HG02642 (cell line): ENCODE measurements at regions not wholly inside any gene's neighbourhood (a gene's known extent, or its start where the extent isn't known, plus 50 kb on each side); places are given as distances from the start of the nearest gene placed in this dataset.

Source experiments
- ATAC-seq: cut with Tn5 transposase; IDR thresholded peaks from one replicate; pipeline ENCODE4 v1.9.1; 2021; ENCODE audit warnings: mild to moderate bottlenecking; ENCODE audit not compliant: unreplicated experiment, poor library complexity

DNA sequence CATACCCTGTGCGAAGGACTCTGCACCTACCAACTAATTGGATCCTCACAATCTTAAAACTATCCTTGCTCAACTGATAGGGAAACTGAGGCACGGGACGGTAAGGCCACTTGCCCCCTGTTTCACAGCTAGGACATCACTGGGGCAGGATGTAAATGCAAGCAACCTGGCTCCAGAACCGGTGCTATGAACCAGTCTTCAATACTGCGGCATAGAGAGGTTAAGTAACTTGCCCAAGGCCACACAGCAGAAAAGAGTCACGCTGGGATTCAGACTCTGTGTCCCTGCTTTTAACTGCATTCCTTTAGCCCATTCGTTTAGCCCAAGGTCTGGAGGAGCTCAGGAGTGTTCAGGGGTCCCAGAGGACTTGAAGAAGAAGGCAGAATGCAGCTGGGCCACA, 76.1 kb downstream of the NCOR2 start:
- ATAC-seq, result no peak

DNA sequence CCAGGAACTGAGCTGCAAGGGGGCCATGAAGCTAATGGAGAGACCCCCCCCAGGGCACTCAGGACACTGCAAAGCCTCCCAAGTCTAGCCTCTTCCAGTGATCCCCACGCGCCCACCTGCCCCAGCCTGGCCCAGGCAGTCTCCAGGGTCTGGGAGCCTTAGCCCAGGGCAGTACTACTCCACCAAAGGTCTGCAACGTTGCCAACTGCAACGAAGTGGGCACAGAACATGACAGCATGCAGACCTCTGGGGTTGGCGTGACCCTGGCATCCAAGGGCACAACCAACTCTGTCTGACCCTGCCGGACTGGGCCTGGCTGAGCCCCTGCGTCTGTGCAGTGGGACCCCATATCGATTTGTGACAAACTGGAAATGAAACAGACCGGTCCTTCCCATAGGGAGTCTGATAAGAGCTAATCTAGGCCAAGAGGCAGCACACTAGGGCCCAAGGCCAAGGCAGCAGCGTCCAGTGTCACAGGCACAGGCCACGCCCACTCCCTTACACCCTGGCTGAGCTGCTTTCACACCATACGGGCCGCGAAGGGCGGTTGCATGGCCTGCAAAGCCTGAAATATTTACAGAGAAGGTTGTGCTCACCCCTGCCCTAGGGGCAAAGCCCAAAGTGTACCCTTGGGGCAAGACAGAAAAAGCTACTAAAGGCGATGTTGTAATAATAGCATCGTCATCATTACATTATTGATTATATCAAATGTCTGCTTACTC, 76.7 kb downstream of the NCOR2 start:
- no peak for ATAC-seq

DNA sequence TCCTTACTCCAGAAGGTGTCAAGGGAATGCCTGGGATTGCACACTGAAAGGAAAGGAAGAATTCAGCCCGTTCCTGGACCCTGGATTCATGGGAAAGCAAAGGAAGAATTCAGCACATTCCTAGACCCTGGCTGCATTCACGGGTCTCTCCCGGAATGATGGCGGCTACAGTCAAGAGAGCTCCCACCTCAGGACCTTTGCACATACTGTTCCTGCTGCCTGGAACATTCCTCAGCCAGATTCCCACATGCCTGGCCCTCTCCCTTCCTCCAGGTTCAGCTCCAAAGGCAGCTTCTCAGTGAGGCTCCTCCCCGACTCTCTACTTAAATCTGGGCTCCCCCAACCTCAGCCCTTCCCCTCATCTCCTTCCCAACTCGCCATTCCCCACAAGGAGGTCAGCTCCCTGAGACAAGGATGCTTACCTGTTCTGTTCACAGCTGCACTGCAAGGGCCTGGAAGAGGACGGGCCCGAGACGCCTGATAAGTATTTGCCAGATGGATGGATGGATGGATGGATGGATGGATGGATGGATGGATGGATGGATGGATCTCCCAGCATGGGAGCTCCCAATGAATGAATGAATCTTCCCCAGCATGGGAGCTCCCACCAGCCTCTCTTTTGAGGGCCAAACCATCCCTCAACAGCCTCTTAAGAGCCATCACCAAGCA, 77.4 kb downstream of the NCOR2 start:
- ATAC-seq, result no peak

DNA sequence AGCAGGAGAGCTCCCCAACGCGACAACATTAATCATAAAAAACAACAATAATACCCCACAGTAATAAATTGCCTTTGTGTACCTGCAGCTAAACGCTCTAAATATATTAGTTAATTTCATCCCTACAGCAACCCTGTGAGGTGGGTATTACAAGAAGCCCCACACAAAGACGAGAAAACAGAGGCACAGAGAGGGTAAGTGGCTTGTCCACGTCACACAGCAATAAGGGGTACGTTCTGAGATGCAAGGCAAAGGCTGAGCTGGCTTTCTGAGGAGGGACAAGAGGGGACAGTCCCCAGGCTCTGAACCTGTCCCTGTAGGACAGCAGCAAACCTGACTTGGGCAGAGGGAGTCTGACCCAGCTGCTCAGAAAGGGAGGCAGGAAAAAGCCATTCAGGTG, 78.2 kb downstream of the NCOR2 start:
- no peak for ATAC-seq

DNA sequence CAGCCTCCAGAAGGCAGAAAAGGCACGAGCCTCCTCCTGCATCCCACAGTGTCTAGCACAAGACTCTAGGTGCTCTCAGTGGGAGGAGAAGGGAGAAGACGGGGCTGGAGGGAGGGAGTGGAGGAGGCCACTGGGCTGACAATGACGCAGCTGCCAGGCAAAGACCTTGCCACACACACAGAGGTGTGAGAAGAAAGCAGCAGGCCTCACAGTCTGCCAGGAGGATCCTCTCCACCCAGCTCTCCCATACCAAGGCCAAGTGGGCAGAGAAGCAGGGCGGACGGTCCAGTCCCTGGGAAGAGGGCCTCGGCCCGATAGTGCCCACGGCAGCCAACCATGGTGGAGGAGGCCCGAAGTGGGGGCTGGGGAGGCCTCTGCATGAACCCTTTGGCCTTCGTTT, 78.9 kb downstream of the NCOR2 start:
- ATAC-seq, result no peak

DNA sequence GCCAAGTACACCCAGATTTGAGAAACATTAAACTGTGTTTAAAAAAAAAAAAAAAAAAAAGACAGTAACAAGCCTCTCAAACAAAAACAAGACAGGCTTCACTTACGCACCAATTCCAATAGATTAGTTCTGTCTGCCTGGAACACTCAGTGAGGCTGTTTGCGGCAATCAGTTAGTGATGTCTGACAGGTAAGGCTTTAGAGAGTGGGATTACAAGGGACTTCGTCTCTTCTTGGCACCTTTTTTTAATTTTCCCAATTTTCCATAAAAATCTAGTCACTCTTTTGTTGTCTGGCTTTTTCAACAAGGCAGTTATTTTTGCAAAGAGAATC, 79.6 kb downstream of the NCOR2 start:
- ATAC-seq, result no peak

DNA sequence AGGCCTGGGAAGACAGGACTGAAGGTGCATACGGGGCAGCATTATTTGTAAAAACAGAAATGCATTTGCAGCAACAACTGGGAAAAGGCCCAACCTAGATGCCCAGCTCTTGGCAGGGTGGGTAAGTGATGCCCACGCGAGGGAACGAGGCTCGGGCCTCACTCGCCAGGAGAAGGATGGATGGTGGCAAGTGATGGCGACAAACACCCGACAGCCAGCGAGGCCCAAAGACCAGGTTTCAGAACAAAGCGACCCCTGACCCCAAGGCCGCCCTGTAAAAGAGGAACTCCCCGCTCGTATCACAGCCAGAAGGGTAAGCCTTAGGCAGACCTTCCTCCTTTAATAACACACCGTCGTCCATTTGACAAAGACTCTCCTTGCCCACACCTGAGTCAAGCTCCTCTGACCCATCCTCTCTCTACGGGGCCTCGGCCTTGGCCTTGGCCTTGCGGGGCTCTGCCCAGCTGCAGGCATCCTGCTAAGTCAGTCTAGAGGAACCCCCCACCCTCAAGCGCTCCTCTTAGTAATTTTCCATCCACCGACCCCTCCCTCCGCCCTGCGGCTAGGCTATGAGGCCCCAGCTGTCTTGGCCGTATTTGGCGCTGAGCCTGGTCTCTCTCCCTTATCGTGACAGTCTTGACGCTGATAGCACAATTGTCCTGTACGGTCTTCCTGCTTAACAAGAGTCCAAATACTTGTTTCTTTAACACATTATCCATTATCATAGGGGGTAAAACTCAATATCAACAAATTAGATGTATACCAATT, 80.2 kb downstream of the NCOR2 start:
- no peak for ATAC-seq

DNA sequence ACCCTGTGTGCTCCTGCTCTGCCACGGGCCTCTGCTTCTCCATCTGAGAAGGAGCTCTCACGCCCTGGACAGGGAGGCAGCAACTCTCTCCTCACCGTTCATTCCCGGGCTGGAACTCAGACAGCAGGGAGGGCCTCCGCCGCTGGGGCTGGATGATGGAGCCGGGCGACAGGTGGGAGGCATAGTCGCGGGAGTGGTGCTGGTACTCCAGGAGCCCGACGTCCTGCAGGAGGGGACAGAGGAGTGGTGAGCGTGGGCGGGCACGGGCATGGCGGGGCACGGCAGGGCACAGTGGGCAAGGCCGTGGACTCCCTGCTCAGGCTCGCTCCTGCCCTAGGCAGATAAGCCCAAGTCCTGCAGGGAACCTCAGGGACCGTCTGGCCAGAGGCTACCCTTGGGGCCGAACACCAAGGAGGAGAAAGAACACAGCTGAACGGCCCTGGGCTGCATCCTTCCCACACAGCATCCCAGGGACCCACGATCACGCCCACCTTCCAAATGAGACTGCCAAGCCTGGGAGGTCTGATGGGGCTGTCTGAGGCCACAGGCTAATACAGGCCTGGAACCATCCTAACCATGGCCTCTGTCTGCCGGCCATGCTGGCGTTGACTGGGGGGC, 81.0 kb downstream of the NCOR2 start:
- ATAC-seq, result no peak

DNA sequence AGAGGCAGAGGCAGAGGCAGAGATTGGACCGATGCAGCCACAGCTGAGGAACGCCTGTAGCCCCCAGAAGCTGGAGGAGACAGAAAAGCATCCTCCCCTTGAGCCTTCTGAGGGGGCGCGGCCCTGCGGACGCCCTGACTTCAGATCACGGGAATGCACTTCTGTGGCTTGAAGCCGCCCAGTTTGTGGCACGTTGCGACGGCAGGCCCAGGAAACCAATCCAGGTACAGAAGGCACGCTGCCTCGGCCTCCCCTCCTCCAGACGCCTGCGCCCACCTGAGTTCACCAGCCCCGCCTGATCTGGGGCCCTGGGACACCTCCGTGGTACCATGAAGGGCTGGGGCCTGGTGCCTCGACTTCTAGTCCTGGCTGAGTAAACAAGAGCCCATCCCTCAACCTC, 82.0 kb downstream of the NCOR2 start:
- ATAC-seq, result no peak

DNA sequence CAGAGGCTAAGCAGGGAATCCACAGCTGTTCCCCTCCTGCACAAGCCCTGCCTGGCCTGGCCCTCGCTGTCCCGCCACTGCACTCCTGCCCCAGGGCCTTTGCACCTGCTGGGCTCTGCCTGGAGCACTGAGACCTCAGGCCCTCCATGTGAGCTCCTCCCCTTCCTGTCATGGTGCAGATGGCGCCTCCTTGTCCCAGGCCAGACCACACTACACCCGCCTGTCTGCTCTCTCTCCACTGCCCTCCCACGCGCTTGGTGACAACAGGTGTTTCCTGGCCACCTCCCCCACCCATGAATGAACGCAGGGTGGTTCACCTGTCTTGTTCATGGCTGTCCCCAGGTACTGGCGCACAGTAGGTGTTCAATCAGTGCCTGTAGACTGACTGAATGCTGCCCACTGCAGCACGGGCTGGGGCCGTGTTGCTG, 82.9 kb downstream of the NCOR2 start:
- no peak for ATAC-seq

DNA sequence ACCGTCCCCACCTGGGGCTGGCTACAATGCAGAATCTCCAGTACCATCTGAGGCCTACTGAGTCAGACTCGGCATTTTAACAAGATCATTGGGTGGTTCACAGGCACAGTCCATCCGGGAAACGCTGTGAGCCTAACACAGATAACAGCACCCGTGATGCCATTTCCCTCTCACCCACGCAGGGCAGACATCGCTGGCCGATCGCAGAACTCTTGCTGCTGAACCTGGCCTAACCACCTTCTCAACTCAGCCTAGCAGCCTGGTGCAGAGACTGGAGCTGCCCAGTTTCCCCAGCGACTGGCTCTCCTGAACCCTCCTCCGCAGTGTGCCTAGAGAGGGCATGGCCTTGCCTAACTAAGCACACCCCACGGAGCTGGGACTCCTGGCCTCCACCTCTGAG, 83.3 kb downstream of the NCOR2 start:
- ATAC-seq, result no peak

DNA sequence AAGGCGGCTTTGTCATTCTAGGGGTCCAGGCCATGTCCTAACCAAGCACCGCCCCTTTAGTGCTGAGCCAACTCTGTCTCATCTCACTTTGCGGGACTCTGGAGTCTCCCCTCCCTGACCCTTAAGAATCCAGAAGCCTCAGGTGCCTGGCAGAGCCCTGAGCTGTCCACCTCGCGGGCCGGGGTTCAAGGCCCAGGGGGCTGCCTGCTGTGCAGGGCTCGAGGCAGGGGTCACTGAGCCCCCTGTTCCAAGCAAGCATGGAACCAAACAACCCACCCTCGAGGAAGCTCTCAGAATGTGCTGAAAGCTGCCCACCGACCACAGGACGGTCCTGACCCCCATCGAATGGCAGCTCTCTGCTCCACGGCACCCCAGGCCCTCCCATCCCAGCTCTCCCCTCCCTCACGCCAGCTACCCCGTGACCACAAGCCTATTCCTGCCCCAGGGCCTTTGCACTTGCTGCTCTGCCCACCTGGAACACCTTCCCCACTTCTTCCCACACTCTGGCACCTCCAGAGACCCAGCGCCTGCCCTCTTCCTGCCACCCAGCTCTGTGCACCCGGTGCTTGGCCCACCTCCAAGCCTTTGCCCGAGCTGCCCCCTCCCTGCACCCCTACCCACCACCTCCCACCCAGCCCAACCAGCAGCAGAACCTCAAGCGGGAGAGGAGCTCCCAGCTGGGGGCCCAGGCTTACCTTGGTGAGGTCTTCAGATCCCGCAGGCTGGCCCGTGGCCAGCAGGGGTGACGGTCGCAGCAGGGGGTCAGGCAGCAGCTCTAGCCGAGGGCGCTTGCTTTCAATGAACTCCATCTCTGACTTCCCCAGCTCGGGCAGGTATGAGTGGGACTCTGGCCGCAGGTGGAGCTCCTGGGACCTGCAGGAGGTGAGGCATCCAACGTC, 84.3 kb downstream of the NCOR2 start:
- ATAC-seq, result no peak

DNA sequence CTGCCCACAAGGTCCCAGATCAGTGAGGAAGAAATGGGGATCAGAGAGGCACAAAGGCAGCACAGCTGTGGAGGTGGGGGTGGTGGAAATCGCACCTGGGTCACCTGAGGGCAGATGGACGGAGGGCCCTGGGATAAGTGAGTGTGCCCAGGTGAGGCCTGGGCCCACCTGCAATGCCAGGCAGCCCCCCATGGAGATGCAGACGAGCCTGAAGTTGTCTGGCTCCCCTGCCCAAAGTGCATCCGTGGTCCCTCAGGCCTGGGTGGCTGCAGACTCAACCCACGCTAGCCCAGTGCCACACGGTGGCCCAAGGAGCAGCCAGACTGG, 84.9 kb downstream of the NCOR2 start:
- no peak for ATAC-seq

DNA sequence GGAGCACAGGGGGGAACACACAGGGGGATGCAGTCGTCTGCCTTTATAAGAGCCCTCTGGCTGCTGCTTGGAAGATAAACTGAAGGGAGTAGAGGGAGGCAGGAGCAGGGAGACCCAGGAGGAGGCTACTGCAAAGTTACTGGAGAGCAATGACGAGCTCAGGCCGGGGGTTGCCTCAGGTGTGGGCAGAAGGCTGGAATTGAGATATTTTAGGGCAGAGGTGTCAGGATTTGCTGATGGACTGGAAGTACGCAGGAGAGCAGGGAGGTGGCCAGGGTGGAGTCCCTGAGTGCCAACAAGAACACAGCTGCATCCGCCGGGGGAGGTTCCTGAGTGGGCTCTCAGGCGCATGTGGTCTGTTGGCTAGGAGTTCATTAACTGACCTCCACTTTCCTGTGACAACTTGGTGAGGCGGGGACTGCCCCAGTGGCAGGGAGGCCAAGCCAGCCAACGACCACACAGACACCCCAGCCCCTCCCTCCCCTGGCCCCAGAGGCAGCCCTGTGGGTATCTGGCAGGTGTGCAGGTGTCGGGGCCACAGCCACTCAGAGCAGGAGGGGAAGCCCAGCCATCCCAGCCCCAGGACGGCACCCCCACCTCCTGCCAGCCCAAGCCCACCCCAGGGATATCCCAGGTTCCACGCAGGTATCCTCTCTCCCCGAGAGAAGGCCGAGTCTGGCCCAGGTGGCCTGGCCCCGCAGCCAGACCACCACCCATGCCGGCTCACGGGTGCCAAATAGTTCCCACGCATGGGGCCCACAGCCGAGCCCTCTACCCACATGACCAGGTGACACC, 85.4 kb downstream of the NCOR2 start:
- ATAC-seq, result no peak

DNA sequence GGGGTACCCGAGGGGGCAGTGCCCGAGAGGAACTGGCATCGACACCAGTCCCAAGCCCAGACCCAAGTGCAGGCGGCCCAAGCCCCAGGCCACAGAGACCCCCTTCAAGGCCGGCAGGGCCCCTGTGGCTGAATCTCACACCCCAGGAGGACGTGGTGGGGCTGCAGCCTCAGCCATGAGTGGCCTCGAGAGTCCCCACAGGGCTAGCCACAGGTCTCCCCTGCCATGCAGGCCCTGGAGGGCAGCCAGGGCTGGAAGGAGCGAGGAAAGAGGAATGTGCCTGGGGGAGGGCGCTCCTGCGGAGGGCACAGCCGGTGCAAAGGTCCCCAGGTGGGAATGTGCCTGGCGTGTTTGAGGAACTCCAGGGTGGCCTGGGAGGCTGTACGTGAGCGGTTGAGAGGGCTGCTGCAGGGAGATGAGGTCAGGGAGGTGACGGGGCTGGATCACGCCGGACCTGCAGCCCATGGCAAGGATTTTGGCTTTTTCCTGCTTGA, 86.1 kb downstream of the NCOR2 start:
- no peak for ATAC-seq

DNA sequence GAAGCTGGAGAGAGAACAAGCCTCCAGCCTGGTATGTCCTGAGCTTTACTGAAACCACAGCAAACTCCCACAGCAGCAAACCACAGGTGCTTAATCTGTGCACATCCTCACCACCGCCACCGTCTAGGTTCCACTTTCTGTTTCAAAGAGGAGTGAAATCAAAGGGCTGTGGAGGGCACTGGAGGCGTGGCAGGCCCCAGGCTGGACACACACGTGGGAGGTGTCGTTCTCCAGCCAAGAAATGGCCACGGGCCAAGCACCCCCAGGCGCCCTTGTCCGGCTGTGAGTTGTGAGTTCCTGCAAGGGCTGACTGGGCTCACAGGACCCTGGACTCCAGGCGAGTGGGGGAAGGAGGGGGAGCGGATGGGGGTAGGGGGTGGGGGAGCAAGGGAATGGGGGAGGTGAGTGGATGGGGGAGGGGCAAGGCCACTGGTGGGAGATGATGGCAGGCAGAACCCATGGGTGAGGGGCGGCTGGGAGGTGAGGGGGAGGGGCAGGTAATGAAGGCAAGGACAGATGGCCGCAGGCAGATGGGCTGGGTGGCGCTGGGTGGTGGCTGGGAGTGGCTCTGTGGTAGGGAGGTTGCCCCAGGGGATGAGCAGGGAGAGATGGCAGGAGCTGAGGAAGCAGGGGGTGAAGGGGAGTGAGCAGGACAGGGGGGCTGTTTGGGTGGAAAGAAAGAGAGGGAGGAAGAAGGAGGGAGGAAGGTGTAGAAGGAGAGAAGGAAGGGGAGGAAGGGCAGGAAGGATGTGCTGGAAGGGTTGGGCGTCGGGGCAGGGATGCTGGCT, 86.7 kb downstream of the NCOR2 start:
- ATAC-seq, result peak; percentile 75

DNA sequence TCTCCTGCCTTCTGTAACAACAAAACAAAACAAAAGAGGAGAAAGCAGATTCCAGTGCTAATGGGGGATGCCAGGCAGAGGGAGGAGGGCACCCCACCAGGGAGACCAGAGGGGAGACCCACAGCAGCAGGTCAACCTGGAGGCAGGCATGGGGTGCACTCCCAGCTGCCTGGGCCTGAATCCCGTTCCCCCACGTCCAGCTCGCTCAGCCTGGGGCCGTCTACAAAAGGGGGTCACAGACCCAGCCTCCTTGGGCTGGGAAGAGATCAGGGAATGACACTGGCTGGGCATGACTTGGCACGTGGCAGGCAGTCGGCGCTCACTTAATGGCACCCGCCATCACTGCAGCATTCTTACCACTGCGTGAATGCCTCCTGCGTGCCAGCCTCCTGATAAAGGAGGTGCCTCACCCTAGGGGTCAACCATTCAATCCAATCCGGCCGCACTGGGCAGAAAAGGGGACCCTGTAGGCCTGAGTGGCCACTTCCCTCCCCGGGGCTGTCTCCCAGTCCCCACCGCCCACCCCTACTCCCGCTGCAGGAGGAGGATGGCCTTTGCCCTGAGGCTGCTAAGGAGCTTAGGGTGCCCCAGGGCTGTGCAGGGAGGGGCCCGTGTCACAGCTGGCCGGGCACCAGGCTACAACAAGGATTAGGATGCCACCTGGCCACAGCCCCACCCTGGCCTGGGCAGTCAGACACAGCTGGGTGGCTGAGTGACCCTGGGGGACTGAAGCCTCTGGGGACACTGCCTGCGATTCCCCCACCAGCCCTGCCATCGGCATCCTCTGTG, 87.5 kb downstream of the NCOR2 start:
- peak; percentile 37 for ATAC-seq
